ENCODE measurements at regions not wholly inside any gene's neighbourhood (a gene's known extent, or its start where the extent isn't known, plus 50 kb on each side); places are given as distances from the start of the nearest gene placed in this dataset.
"Not testable (repeated sequence)": the region's sequence is repeated elsewhere in the genome, so short reads cannot be mapped to it uniquely, and the experiment has no call there.

GRCh38 chr20:55540486-55540885 is 464.8 kb downstream of the CBLN4 start:
- FAIRE-seq (no peak), DNase-seq (no peak)
- no peaks in the 10 kb centered on the region for H3K27me3 ChIP-seq (ENCODE audit: control insufficient read depth in 3 of 3, insufficient read depth in 3 of 3, low read length in 3 of 3)
- no peak overlapping the region for H3K27ac ChIP-seq (ENCODE audit: low read depth in 1 of 3, low read length in 2 of 3)
- peaks cover 0 to 1% of the 10 kb centered on the region in 2 donors for H3K9me3 ChIP-seq (ENCODE audit: control insufficient read depth in 2 of 2, insufficient read depth in 1 of 2, low read depth in 1 of 2, low read length in 1 of 2)
- no peak overlapping the region for H3K4me3 ChIP-seq (ENCODE audit: low read depth in 1 of 3, low read length in 3 of 3)
- 44 to 70% (median 45%) methylated on average over 3 of the region's 3 CpGs for WGBS, 3 donors
- no peaks in the 10 kb centered on the region for H3K4me1 ChIP-seq (ENCODE audit: control insufficient read depth in 3 of 3, insufficient read depth in 2 of 3, low read depth in 1 of 3, low read length in 2 of 3)
- H3K36me3 ChIP-seq (ENCODE audit: control insufficient read depth in 3 of 3, insufficient read depth in 2 of 3, low read depth in 1 of 3, low read length in 3 of 3) = no peaks in the 10 kb centered on the region

- no peaks in the 10 kb centered on the region for H3K27me3 ChIP-seq (ENCODE audit: control insufficient read depth in 3 of 3, insufficient read depth in 3 of 3, low read length in 3 of 3)
- no peaks in the 10 kb centered on the region for H3K36me3 ChIP-seq (ENCODE audit: control insufficient read depth in 3 of 3, insufficient read depth in 2 of 3, low read depth in 1 of 3, low read length in 3 of 3)
- 75 to 84% (median 83%) methylated on average over 1 of the region's 1 CpG for WGBS, 3 donors
- H3K9me3 ChIP-seq (ENCODE audit: control insufficient read depth in 2 of 2, insufficient read depth in 1 of 2, low read depth in 1 of 2, low read length in 1 of 2) = peaks cover 0 to 1% of the 10 kb centered on the region in 2 donors
- DNase-seq (no peak), FAIRE-seq (no peak)
- H3K4me3 ChIP-seq (ENCODE audit: low read depth in 1 of 3, low read length in 3 of 3) = no peak overlapping the region
- H3K4me1 ChIP-seq (ENCODE audit: control insufficient read depth in 3 of 3, insufficient read depth in 2 of 3, low read depth in 1 of 3, low read length in 2 of 3) = no peaks in the 10 kb centered on the region
- H3K27ac ChIP-seq (ENCODE audit: low read depth in 1 of 3, low read length in 2 of 3) = no peak overlapping the region
Observed at GRCh38 chr20:55540013-55540412, 465.3 kb downstream of the CBLN4 start.

- H3K27ac ChIP-seq (ENCODE audit: low read depth in 1 of 3, low read length in 2 of 3) = no peak overlapping the region
- no peaks in the 10 kb centered on the region for H3K9me3 ChIP-seq (ENCODE audit: control insufficient read depth in 2 of 2, insufficient read depth in 1 of 2, low read depth in 1 of 2, low read length in 1 of 2)
- DNase-seq = no peak
- no peaks in the 10 kb centered on the region for H3K27me3 ChIP-seq (ENCODE audit: control insufficient read depth in 3 of 3, insufficient read depth in 3 of 3, low read length in 3 of 3)
- H3K36me3 ChIP-seq (ENCODE audit: control insufficient read depth in 3 of 3, insufficient read depth in 2 of 3, low read depth in 1 of 3, low read length in 3 of 3) = no peaks in the 10 kb centered on the region
- 86 to 90% (median 88%) methylated on average over 1 of the region's 1 CpG for WGBS, 3 donors
- FAIRE-seq = no peak
- H3K4me3 ChIP-seq (ENCODE audit: low read depth in 1 of 3, low read length in 3 of 3) = no peak overlapping the region
- H3K4me1 ChIP-seq (ENCODE audit: control insufficient read depth in 3 of 3, insufficient read depth in 2 of 3, low read depth in 1 of 3, low read length in 2 of 3) = no peaks in the 10 kb centered on the region
Observed at GRCh38 chr20:55538261-55538908, 466.9 kb downstream of the CBLN4 start.

GRCh38 chr20:55535366-55535765 is 470.0 kb downstream of the CBLN4 start:
- no peak for DNase-seq
- Histone ChIP-seq H3K36me3 (ENCODE audit: control insufficient read depth in 3 of 3, insufficient read depth in 2 of 3, low read depth in 1 of 3, low read length in 3 of 3) (no peaks in the 10 kb centered on the region), H3K27ac (ENCODE audit: low read depth in 1 of 3, low read length in 2 of 3) (no peak overlapping the region), H3K9me3 (ENCODE audit: control insufficient read depth in 2 of 2, insufficient read depth in 1 of 2, low read depth in 1 of 2, low read length in 1 of 2) (no peaks in the 10 kb centered on the region), H3K27me3 (ENCODE audit: control insufficient read depth in 3 of 3, insufficient read depth in 3 of 3, low read length in 3 of 3) (no peaks in the 10 kb centered on the region), H3K4me3 (ENCODE audit: low read depth in 1 of 3, low read length in 3 of 3) (no peak overlapping the region), H3K4me1 (ENCODE audit: control insufficient read depth in 3 of 3, insufficient read depth in 2 of 3, low read depth in 1 of 3, low read length in 2 of 3) (no peaks in the 10 kb centered on the region)
- 60 to 72% (median 62%) methylated on average over 7 of the region's 7 CpGs for WGBS, 3 donors
- FAIRE-seq = no peak

- H3K4me1 ChIP-seq (ENCODE audit: control insufficient read depth in 3 of 3, insufficient read depth in 2 of 3, low read depth in 1 of 3, low read length in 2 of 3) = no peaks in the 10 kb centered on the region
- H3K27ac ChIP-seq (ENCODE audit: low read depth in 1 of 3, low read length in 2 of 3) = no peak overlapping the region
- FAIRE-seq (no peak), DNase-seq (no peak)
- no peaks in the 10 kb centered on the region for H3K36me3 ChIP-seq (ENCODE audit: control insufficient read depth in 3 of 3, insufficient read depth in 2 of 3, low read depth in 1 of 3, low read length in 3 of 3)
- 80 to 94% (median 89%) methylated on average over 3 of the region's 3 CpGs for WGBS, 3 donors
- H3K4me3 ChIP-seq (ENCODE audit: low read depth in 1 of 3, low read length in 3 of 3) = no peak overlapping the region
- H3K9me3 ChIP-seq (ENCODE audit: control insufficient read depth in 2 of 2, insufficient read depth in 1 of 2, low read depth in 1 of 2, low read length in 1 of 2) = no peaks in the 10 kb centered on the region
- no peaks in the 10 kb centered on the region for H3K27me3 ChIP-seq (ENCODE audit: control insufficient read depth in 3 of 3, insufficient read depth in 3 of 3, low read length in 3 of 3)
Observed at GRCh38 chr20:55533632-55534031, 471.7 kb downstream of the CBLN4 start.

- Histone ChIP-seq H3K9me3 (ENCODE audit: control insufficient read depth in 2 of 2, insufficient read depth in 1 of 2, low read depth in 1 of 2, low read length in 1 of 2) (no peaks in the 10 kb centered on the region), H3K4me1 (ENCODE audit: control insufficient read depth in 3 of 3, insufficient read depth in 2 of 3, low read depth in 1 of 3, low read length in 2 of 3) (no peaks in the 10 kb centered on the region), H3K27me3 (ENCODE audit: control insufficient read depth in 3 of 3, insufficient read depth in 3 of 3, low read length in 3 of 3) (no peaks in the 10 kb centered on the region), H3K4me3 (ENCODE audit: low read depth in 1 of 3, low read length in 3 of 3) (no peak overlapping the region), H3K36me3 (ENCODE audit: control insufficient read depth in 3 of 3, insufficient read depth in 2 of 3, low read depth in 1 of 3, low read length in 3 of 3) (no peaks in the 10 kb centered on the region), H3K27ac (ENCODE audit: low read depth in 1 of 3, low read length in 2 of 3) (no peak overlapping the region)
- FAIRE-seq = no peak
- DNase-seq = no peak
- WGBS, 3 donors = 77 to 85% (median 79%) methylated on average over 3 of the region's 3 CpGs
Observed at GRCh38 chr20:55530763-55531162, 474.6 kb downstream of the CBLN4 start.

- no peaks in the 10 kb centered on the region for H3K9me3 ChIP-seq (ENCODE audit: control insufficient read depth in 2 of 2, insufficient read depth in 1 of 2, low read depth in 1 of 2, low read length in 1 of 2)
- 19 to 46% (median 35%) methylated on average over 3 of the region's 3 CpGs for WGBS, 3 donors
- no peak for FAIRE-seq
Observed at GRCh38 chr20:55528482-55528881, 476.8 kb downstream of the CBLN4 start.

GRCh38 chr20:55522296-55522815 is 483.0 kb downstream of the CBLN4 start:
- peaks cover 0 to 10% of the 10 kb centered on the region in 2 donors for H3K9me3 ChIP-seq (ENCODE audit: control insufficient read depth in 2 of 2, insufficient read depth in 1 of 2, low read depth in 1 of 2, low read length in 1 of 2)
- DNase-seq (no peak), FAIRE-seq (no peak)
- no peak overlapping the region for H3K27ac ChIP-seq (ENCODE audit: low read depth in 1 of 3, low read length in 2 of 3)
- WGBS, 3 donors = 81 to 94% (median 90%) methylated on average over 4 of the region's 4 CpGs
- H3K4me3 ChIP-seq (ENCODE audit: low read depth in 1 of 3, low read length in 3 of 3) = no peak overlapping the region
- no peaks in the 10 kb centered on the region for H3K4me1 ChIP-seq (ENCODE audit: control insufficient read depth in 3 of 3, insufficient read depth in 2 of 3, low read depth in 1 of 3, low read length in 2 of 3)
- H3K36me3 ChIP-seq (ENCODE audit: control insufficient read depth in 3 of 3, insufficient read depth in 2 of 3, low read depth in 1 of 3, low read length in 3 of 3) = no peaks in the 10 kb centered on the region
- no peaks in the 10 kb centered on the region for H3K27me3 ChIP-seq (ENCODE audit: control insufficient read depth in 3 of 3, insufficient read depth in 3 of 3, low read length in 3 of 3)

More at GRCh38 chr20:55528482-55528881, 476.8 kb downstream of the CBLN4 start:
- no peak overlapping the region for H3K4me3 ChIP-seq (ENCODE audit: low read depth in 1 of 3, low read length in 3 of 3)
- H3K36me3 ChIP-seq (ENCODE audit: control insufficient read depth in 3 of 3, insufficient read depth in 2 of 3, low read depth in 1 of 3, low read length in 3 of 3) = no peaks in the 10 kb centered on the region
- no peaks in the 10 kb centered on the region for H3K27me3 ChIP-seq (ENCODE audit: control insufficient read depth in 3 of 3, insufficient read depth in 3 of 3, low read length in 3 of 3)
- peak in 1 of 2 donors; percentile 3 for DNase-seq
- no peak overlapping the region for H3K27ac ChIP-seq (ENCODE audit: low read depth in 1 of 3, low read length in 2 of 3)
- no peaks in the 10 kb centered on the region for H3K4me1 ChIP-seq (ENCODE audit: control insufficient read depth in 3 of 3, insufficient read depth in 2 of 3, low read depth in 1 of 3, low read length in 2 of 3)

- FAIRE-seq; H3K36me3 ChIP-seq (ENCODE audit: control insufficient read depth in 3 of 3, insufficient read depth in 2 of 3, low read depth in 1 of 3, low read length in 3 of 3); H3K4me3 ChIP-seq (ENCODE audit: low read depth in 1 of 3, low read length in 3 of 3); DNase-seq; H3K27ac ChIP-seq (ENCODE audit: low read depth in 1 of 3, low read length in 2 of 3); H3K9me3 ChIP-seq (ENCODE audit: control insufficient read depth in 2 of 2, insufficient read depth in 1 of 2, low read depth in 1 of 2, low read length in 1 of 2); H3K4me1 ChIP-seq (ENCODE audit: control insufficient read depth in 3 of 3, insufficient read depth in 2 of 3, low read depth in 1 of 3, low read length in 2 of 3); H3K27me3 ChIP-seq (ENCODE audit: control insufficient read depth in 3 of 3, insufficient read depth in 3 of 3, low read length in 3 of 3): not testable (repeated sequence)
Observed at GRCh38 chr20:55517584-55517983, 487.7 kb downstream of the CBLN4 start.
